H9 (cell line): ENCODE measurements at regions not wholly inside any gene's neighbourhood (a gene's known extent, or its start where the extent isn't known, plus 50 kb on each side); places are given as distances from the start of the nearest gene placed in this dataset.

Experiments
- DNase-seq: peaks from one replicate; pipeline ENCODE4 v3.0.0-alpha.2; 2017
- H2AFZ ChIP-seq: one replicate; pipeline ENCODE4 v1.6.1; 2013; ENCODE audit warnings: mild to moderate bottlenecking, low read length, control low read depth, moderate library complexity
- H2AK5ac ChIP-seq: 2 replicates; pipeline ENCODE4 v1.6.1; 2013; ENCODE audit warnings: low read length, control low read depth, mixed read lengths; ENCODE audit not compliant: insufficient read length
- H2BK120ac ChIP-seq: one replicate; pipeline ENCODE4 v1.6.1; 2013; ENCODE audit warnings: low read depth, mild to moderate bottlenecking, low read length, control low read depth, inconsistent platforms; ENCODE audit not compliant: poor library complexity, severe bottlenecking
- H2BK12ac ChIP-seq: 2 replicates; pipeline ENCODE4 v1.6.1; 2013; ENCODE audit warnings: low read length, control low read depth, mixed read lengths, low read depth; ENCODE audit not compliant: insufficient read length
- H2BK15ac ChIP-seq: 2 replicates; pipeline ENCODE4 v1.6.1; 2013; ENCODE audit warnings: low read depth, low read length, control low read depth
- H2BK20ac ChIP-seq: one replicate; pipeline ENCODE4 v1.6.1; 2013; ENCODE audit warnings: low read depth, mild to moderate bottlenecking, low read length, control low read depth, inconsistent platforms; ENCODE audit not compliant: poor library complexity, severe bottlenecking
- H2BK5ac ChIP-seq: 2 replicates; pipeline ENCODE4 v1.6.1; 2013; ENCODE audit warnings: low read length, control low read depth, mixed read lengths; ENCODE audit not compliant: insufficient read length
- H3K14ac ChIP-seq: 2 replicates; pipeline ENCODE4 v1.6.1; 2013; ENCODE audit warnings: low read length, control low read depth; ENCODE audit not compliant: insufficient read depth
- H3K18ac ChIP-seq: 2 replicates; pipeline ENCODE4 v1.6.1; 2013; ENCODE audit warnings: low read depth, mild to moderate bottlenecking, mixed read lengths, low read length, control low read depth; ENCODE audit not compliant: insufficient read length
- H3K23ac ChIP-seq: 2 replicates; pipeline ENCODE4 v1.6.1; 2013; ENCODE audit warnings: low read length, control low read depth, mixed read lengths, low read depth; ENCODE audit not compliant: insufficient read length
- H3K23me2 ChIP-seq: 2 replicates; pipeline ENCODE4 v1.6.1; 2013; ENCODE audit warnings: low read depth, mild to moderate bottlenecking, mixed read lengths, low read length, control low read depth; ENCODE audit not compliant: insufficient read length, poor library complexity, severe bottlenecking
- H3K27ac ChIP-seq: 2 replicates; pipeline ENCODE4 v1.5.1; 2013; ENCODE audit warnings: low read length, control low read depth, mixed read lengths, low read depth; ENCODE audit not compliant: insufficient read length
- H3K27me3 ChIP-seq: 2 replicates; pipeline ENCODE4 v1.6.1; 2013; ENCODE audit warnings: low read length, control low read depth, inconsistent platforms; ENCODE audit not compliant: insufficient read depth
- H3K4ac ChIP-seq: 2 replicates; pipeline ENCODE4 v1.6.1; 2013; ENCODE audit warnings: low read depth, mild to moderate bottlenecking, control low read depth, inconsistent platforms, low read length, moderate library complexity
- H3K4me1 ChIP-seq: 2 replicates; pipeline ENCODE4 v1.6.1; 2013; ENCODE audit warnings: low read length, control low read depth, inconsistent platforms; ENCODE audit not compliant: insufficient read depth
- H3K4me2 ChIP-seq: 2 replicates; pipeline ENCODE4 v1.6.1; 2013; ENCODE audit warnings: low read length, control low read depth, mixed read lengths; ENCODE audit not compliant: insufficient read length, insufficient read depth
- H3K56ac ChIP-seq: 2 replicates; pipeline ENCODE4 v1.6.1; 2013; ENCODE audit warnings: low read depth, mild to moderate bottlenecking, mixed read lengths, low read length, control low read depth; ENCODE audit not compliant: insufficient read length
- H3K79me1 ChIP-seq: 2 replicates; pipeline ENCODE4 v1.6.1; 2013; ENCODE audit warnings: low read depth, mild to moderate bottlenecking, moderate library complexity, low read length, control low read depth, inconsistent platforms; ENCODE audit not compliant: insufficient read depth, poor library complexity, severe bottlenecking
- H3K79me2 ChIP-seq: 2 replicates; pipeline ENCODE4 v1.6.1; 2013; ENCODE audit warnings: low read length, control low read depth, inconsistent platforms; ENCODE audit not compliant: insufficient read depth
- H3K9ac ChIP-seq: 2 replicates; pipeline ENCODE4 v1.6.1; 2013; ENCODE audit warnings: low read length, control low read depth, mixed read lengths; ENCODE audit not compliant: insufficient read length; ENCODE audit errors: extremely low read depth
- H3K9me3 ChIP-seq: one replicate; pipeline ENCODE4 v1.6.1; 2013; ENCODE audit warnings: low read depth, low read length, inconsistent platforms; ENCODE audit not compliant: control insufficient read depth
- H3T11ph ChIP-seq: one replicate; pipeline ENCODE4 v1.6.1; 2013; ENCODE audit warnings: mild to moderate bottlenecking, low read length, control low read depth, inconsistent platforms
- H4K20me1 ChIP-seq: one replicate; pipeline ENCODE4 v1.6.1; 2013; ENCODE audit not compliant: control insufficient read depth, insufficient read length, insufficient read depth
- H4K5ac ChIP-seq: 2 replicates; pipeline ENCODE4 v1.6.1; 2013; ENCODE audit warnings: low read depth, mild to moderate bottlenecking, mixed read lengths, low read length, control low read depth; ENCODE audit not compliant: insufficient read length
- H4K8ac ChIP-seq: replicated peaks from 2 replicates; pipeline ENCODE4 v1.6.1; 2013; ENCODE audit warnings: low read length, control low read depth, mixed read lengths, low read depth; ENCODE audit not compliant: insufficient read length
- H4K91ac ChIP-seq: 2 replicates; pipeline ENCODE4 v1.6.1; 2013; ENCODE audit warnings: low read depth, mild to moderate bottlenecking, moderate library complexity, mixed read lengths, low read length, control low read depth; ENCODE audit not compliant: insufficient read length
- H3K27ac Mint-ChIP-seq, 3 experiments: 2 replicates in 2 of 3; 3 replicates in 1 of 3; pipeline ENCODE4 v1.8.0; 2020 to 2021; ENCODE audit warnings: mixed read lengths in 3 of 3, mild to moderate bottlenecking in 1 of 3, moderate library complexity in 1 of 3
- H3K27me3 Mint-ChIP-seq: 2 replicates; pipeline ENCODE4 v1.8.0; 2021; ENCODE audit warnings: low read depth, mild to moderate bottlenecking, moderate library complexity, mixed read lengths
- H3K36me3 Mint-ChIP-seq, 3 experiments: 2 replicates in 2 of 3; 3 replicates in 1 of 3; pipeline ENCODE4 v1.8.0; 2020 to 2021; ENCODE audit warnings: low read depth in 3 of 3, mixed read lengths in 3 of 3; ENCODE audit not compliant: insufficient read depth in 1 of 3
- H3K4me1 Mint-ChIP-seq, 2 experiments: 2 replicates each; pipeline ENCODE4 v1.8.0; 2020; ENCODE audit warnings: mixed read lengths in 2 of 2
- H3K4me3 Mint-ChIP-seq, 2 experiments: 2 replicates in 1 of 2; 3 replicates in 1 of 2; pipeline ENCODE4 v1.8.0; 2020 to 2021; ENCODE audit warnings: mild to moderate bottlenecking in 2 of 2, mixed read lengths in 2 of 2, moderate library complexity in 1 of 2
- H3K9me3 Mint-ChIP-seq, 2 experiments: 2 replicates in 1 of 2; 3 replicates in 1 of 2; pipeline ENCODE4 v1.8.0; 2020; ENCODE audit warnings: mild to moderate bottlenecking in 2 of 2, mixed read lengths in 2 of 2, moderate library complexity in 1 of 2
- WGBS: extraction: QIAGEN DNeasy Blood & Tissue Kit; methylation state at CpG from one replicate; pipeline ENCODE4 v1.1.7; 2013; ENCODE audit warnings: missing lambda C conversion rate, low lambda C conversion rate, mixed read lengths; ENCODE audit not compliant: insufficient read length; ENCODE audit errors: extremely low coverage; 5-methylcytosine and 5-hydroxymethylcytosine counted together
- TF ChIP-seq, protein P1 (sequence below): fragments of 200-600 bp; sonication (generic); conservative IDR thresholded peaks from 3 replicates; pipeline ENCODE4 v1.8.0; 2021; ENCODE audit warnings: antibody characterized with exemption, mild to moderate bottlenecking

- no peaks in the 10 kb centered on the region; a peak in 1 of 7 replicates for H3K36me3 Mint-ChIP-seq
- Histone ChIP-seq H3K79me1 (no peaks in the 10 kb centered on the region), H3K14ac (no peak overlapping the region), H4K8ac (no peak overlapping the region), H3K27me3 (no peaks in the 10 kb centered on the region), H3K4ac (no peak overlapping the region), H3K79me2 (no peaks in the 10 kb centered on the region), H3K9me3 (no peaks in the 10 kb centered on the region), H4K5ac (no peak overlapping the region), H2BK5ac (no peak overlapping the region), H3K23me2 (no peaks in the 10 kb centered on the region), H3K56ac (no peak overlapping the region), H3T11ph (no peak overlapping the region), H2AK5ac (no peak overlapping the region), H2BK12ac (no peak overlapping the region), H2AFZ (no peak overlapping the region), H2BK20ac (no peak overlapping the region), H3K23ac (no peak overlapping the region), H3K9ac (no peak overlapping the region), H3K27ac (no peak overlapping the region), H2BK15ac (no peak overlapping the region), H4K20me1 (no peaks in the 10 kb centered on the region), H3K18ac (no peak overlapping the region), H3K4me1 (no peaks in the 10 kb centered on the region), H2BK120ac (no peak overlapping the region), H4K91ac (no peak overlapping the region), H3K4me2 (no peak overlapping the region)
- H3K4me1 Mint-ChIP-seq: peaks cover 4 to 10% of the 10 kb centered on the region in 2 experiments; a peak in 3 of 4 replicates
- no peaks in the 10 kb centered on the region for H3K9me3 Mint-ChIP-seq
- TF ChIP-seq, protein P1, sequence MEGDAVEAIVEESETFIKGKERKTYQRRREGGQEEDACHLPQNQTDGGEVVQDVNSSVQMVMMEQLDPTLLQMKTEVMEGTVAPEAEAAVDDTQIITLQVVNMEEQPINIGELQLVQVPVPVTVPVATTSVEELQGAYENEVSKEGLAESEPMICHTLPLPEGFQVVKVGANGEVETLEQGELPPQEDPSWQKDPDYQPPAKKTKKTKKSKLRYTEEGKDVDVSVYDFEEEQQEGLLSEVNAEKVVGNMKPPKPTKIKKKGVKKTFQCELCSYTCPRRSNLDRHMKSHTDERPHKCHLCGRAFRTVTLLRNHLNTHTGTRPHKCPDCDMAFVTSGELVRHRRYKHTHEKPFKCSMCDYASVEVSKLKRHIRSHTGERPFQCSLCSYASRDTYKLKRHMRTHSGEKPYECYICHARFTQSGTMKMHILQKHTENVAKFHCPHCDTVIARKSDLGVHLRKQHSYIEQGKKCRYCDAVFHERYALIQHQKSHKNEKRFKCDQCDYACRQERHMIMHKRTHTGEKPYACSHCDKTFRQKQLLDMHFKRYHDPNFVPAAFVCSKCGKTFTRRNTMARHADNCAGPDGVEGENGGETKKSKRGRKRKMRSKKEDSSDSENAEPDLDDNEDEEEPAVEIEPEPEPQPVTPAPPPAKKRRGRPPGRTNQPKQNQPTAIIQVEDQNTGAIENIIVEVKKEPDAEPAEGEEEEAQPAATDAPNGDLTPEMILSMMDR: no peak
- no CpG with 5 or more reads among the region's 1 CpG for WGBS
- no peak overlapping the region for H3K27ac Mint-ChIP-seq
- no peaks in the 10 kb centered on the region for H3K27me3 Mint-ChIP-seq
- no peak overlapping the region for H3K4me3 Mint-ChIP-seq
- DNase-seq: no peak
Measured at GRCh38 chr13:80437231-80437630, 96.3 kb upstream of the SPRY2 start.
